ENCODE measurements at regions not wholly inside any gene's neighbourhood (a gene's known extent, or its start where the extent isn't known, plus 50 kb on each side); places are given as distances from the start of the nearest gene placed in this dataset.

- Histone ChIP-seq H3K9me3 (ENCODE audit: low read depth) (no peaks in the 10 kb centered on the region), H3K27ac (no peak overlapping the region), H3K36me3 (no peaks in the 10 kb centered on the region), H3K27me3 (no peaks in the 10 kb centered on the region), H3K4me3 (no peak overlapping the region), H3K4me1 (ENCODE audit: low read depth) (no peaks in the 10 kb centered on the region)
- no peak for TF ChIP-seq CTCF (IDR thresholded peaks at IDR 0.05; ENCODE audit: low read depth, low read length)
- no peak for DNase-seq (ENCODE audit: low read depth in 1 of 2, low spot score in 1 of 2)
Observed at GRCh38 chr1:185498207-185498606, 181.2 kb upstream of the IVNS1ABP start.

GRCh38 chr1:185497177-185497576 is 180.1 kb upstream of the IVNS1ABP start:
- no peaks in the 10 kb centered on the region for H3K4me1 ChIP-seq (ENCODE audit: low read depth)
- no peak overlapping the region for H3K27ac ChIP-seq
- TF ChIP-seq CTCF (IDR thresholded peaks at IDR 0.05; ENCODE audit: low read depth, low read length) = no peak
- no peak overlapping the region for H3K4me3 ChIP-seq
- H3K9me3 ChIP-seq (ENCODE audit: low read depth) = no peaks in the 10 kb centered on the region
- no peaks in the 10 kb centered on the region for H3K27me3 ChIP-seq
- H3K36me3 ChIP-seq = no peaks in the 10 kb centered on the region
- DNase-seq (ENCODE audit: low read depth in 1 of 2, low spot score in 1 of 2) = no peak

- H3K36me3 ChIP-seq = no peaks in the 10 kb centered on the region
- H3K4me3 ChIP-seq = no peak overlapping the region
- DNase-seq (ENCODE audit: low read depth in 1 of 2, low spot score in 1 of 2) = no peak
- H3K9me3 ChIP-seq (ENCODE audit: low read depth) = no peaks in the 10 kb centered on the region
- no peaks in the 10 kb centered on the region for H3K27me3 ChIP-seq
- H3K27ac ChIP-seq = no peak overlapping the region
- no peaks in the 10 kb centered on the region for H3K4me1 ChIP-seq (ENCODE audit: low read depth)
- TF ChIP-seq CTCF (IDR thresholded peaks at IDR 0.05; ENCODE audit: low read depth, low read length) = no peak
Observed at GRCh38 chr1:185495898-185496297, 178.9 kb upstream of the IVNS1ABP start.

- H3K27ac ChIP-seq = no peak overlapping the region
- DNase-seq (ENCODE audit: low read depth in 1 of 2, low spot score in 1 of 2) = no peak
- H3K9me3 ChIP-seq (ENCODE audit: low read depth) = no peaks in the 10 kb centered on the region
- no peaks in the 10 kb centered on the region for H3K4me1 ChIP-seq (ENCODE audit: low read depth)
- no peaks in the 10 kb centered on the region for H3K27me3 ChIP-seq
- no peak overlapping the region for H3K4me3 ChIP-seq
- no peak for TF ChIP-seq CTCF (IDR thresholded peaks at IDR 0.05; ENCODE audit: low read depth, low read length)
- no peaks in the 10 kb centered on the region for H3K36me3 ChIP-seq
Observed at GRCh38 chr1:185495007-185495406, 178.0 kb upstream of the IVNS1ABP start.

- Histone ChIP-seq H3K9me3 (ENCODE audit: low read depth) (no peaks in the 10 kb centered on the region), H3K27me3 (no peaks in the 10 kb centered on the region), H3K27ac (no peak overlapping the region), H3K36me3 (no peaks in the 10 kb centered on the region), H3K4me1 (ENCODE audit: low read depth) (peaks cover 13% of the 10 kb centered on the region), H3K4me3 (no peak overlapping the region)
- DNase-seq (ENCODE audit: low read depth in 1 of 2, low spot score in 1 of 2) = no peak
- no peak for TF ChIP-seq CTCF (IDR thresholded peaks at IDR 0.05; ENCODE audit: low read depth, low read length)
Observed at GRCh38 chr1:185492089-185492825, 175.2 kb upstream of the IVNS1ABP start.
